ENCODE measurements at regions not wholly inside any gene's neighbourhood (a gene's known extent, or its start where the extent isn't known, plus 50 kb on each side); places are given as distances from the start of the nearest gene placed in this dataset.

- no peak for DNase-seq
Measured at GRCh38 chr14:95034788-95035187, 122.5 kb downstream of the DICER1 start.

GRCh38 chr14:95033682-95034632 is 123.4 kb downstream of the DICER1 start:
- no peak for DNase-seq

GRCh38 chr14:95033031-95033430 is 124.3 kb downstream of the DICER1 start:
- DNase-seq: no peak

- DNase-seq: no peak
Measured at GRCh38 chr14:95026851-95027463, 130.4 kb downstream of the DICER1 start.

GRCh38 chr14:95025941-95026340 is 131.4 kb downstream of the DICER1 start:
- no peak for DNase-seq

- no peak for DNase-seq
Measured at GRCh38 chr14:95025218-95025617, 132.1 kb downstream of the DICER1 start.

GRCh38 chr14:95024380-95024779 is 132.9 kb downstream of the DICER1 start:
- DNase-seq: no peak

- DNase-seq: no peak
Measured at GRCh38 chr14:95023886-95024285, 133.4 kb downstream of the DICER1 start.

GRCh38 chr14:95023115-95023514 is 134.2 kb downstream of the DICER1 start:
- no peak for DNase-seq

- DNase-seq: no peak
Measured at GRCh38 chr14:95021588-95021987, 135.7 kb downstream of the DICER1 start.

GRCh38 chr14:95018821-95019220 is 138.5 kb downstream of the DICER1 start:
- no peak for DNase-seq

- DNase-seq: no peak
Measured at GRCh38 chr14:95015046-95015445, 142.3 kb downstream of the DICER1 start.

- no peak for DNase-seq
Measured at GRCh38 chr14:95014036-95014435, 143.3 kb downstream of the DICER1 start.

- DNase-seq: no peak
Measured at GRCh38 chr14:95011445-95012006, 145.8 kb downstream of the DICER1 start.

- DNase-seq: no peak
Measured at GRCh38 chr14:95008445-95009217, 148.7 kb downstream of the DICER1 start.

- DNase-seq: no peak
Measured at GRCh38 chr14:95007921-95008320, 149.4 kb downstream of the DICER1 start.

- DNase-seq: no peak
Measured at GRCh38 chr14:95006479-95006878, 150.8 kb downstream of the DICER1 start.

GRCh38 chr14:95006051-95006450 is 151.3 kb downstream of the DICER1 start:
- no peak for DNase-seq

GRCh38 chr14:95003099-95003960 is 154.0 kb downstream of the DICER1 start:
- no peak for DNase-seq

GRCh38 chr14:94998685-94999084 is 158.6 kb downstream of the DICER1 start:
- no peak for DNase-seq

- DNase-seq: no peak
Measured at GRCh38 chr14:94998110-94998509, 159.2 kb downstream of the DICER1 start.

- DNase-seq: no peak
Measured at GRCh38 chr14:94995551-94995950, 161.8 kb downstream of the DICER1 start.

Measured in CD4-positive, alpha-beta T cell treated with Interleukin-10 for 1 hour (primary cell).